ENCODE measurements at regions not wholly inside any gene's neighbourhood (a gene's known extent, or its start where the extent isn't known, plus 50 kb on each side); places are given as distances from the start of the nearest gene placed in this dataset.

DNA sequence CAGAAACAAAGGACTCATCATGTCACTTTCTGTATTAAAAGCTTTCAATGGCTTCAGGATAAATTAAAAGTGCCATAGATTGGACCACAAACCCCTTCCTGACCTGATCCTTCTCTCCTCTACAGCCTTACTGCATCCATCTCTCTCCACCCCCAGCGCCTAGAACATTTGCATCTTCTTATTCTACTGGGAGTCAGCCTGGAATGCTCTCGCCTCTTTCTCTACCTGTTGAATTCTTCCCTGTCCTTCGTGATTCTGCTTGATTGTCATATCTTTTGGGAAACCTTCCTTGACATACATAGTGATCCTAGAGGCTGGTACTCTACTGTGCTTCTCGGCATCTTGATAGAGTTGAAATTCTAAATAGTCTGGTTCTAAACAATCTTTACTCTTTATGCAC lies 332.0 kb upstream of the PBX1 start:
- no peak for TF ChIP-seq GTF2A2 (tag; IDR thresholded peaks at IDR 0.05)
- TF ChIP-seq TEAD2 (tag; IDR thresholded peaks at IDR 0.05): no peak
- no peak for TF ChIP-seq ATF7 (IDR thresholded peaks at IDR 0.05)
- no peak for TF ChIP-seq ZNF644 (tag; IDR thresholded peaks at IDR 0.05; ENCODE audit: low read depth)
- TF ChIP-seq EP300 (IDR thresholded peaks at IDR 0.05; ENCODE audit: low read length): no peak
- TF ChIP-seq, protein P1, sequence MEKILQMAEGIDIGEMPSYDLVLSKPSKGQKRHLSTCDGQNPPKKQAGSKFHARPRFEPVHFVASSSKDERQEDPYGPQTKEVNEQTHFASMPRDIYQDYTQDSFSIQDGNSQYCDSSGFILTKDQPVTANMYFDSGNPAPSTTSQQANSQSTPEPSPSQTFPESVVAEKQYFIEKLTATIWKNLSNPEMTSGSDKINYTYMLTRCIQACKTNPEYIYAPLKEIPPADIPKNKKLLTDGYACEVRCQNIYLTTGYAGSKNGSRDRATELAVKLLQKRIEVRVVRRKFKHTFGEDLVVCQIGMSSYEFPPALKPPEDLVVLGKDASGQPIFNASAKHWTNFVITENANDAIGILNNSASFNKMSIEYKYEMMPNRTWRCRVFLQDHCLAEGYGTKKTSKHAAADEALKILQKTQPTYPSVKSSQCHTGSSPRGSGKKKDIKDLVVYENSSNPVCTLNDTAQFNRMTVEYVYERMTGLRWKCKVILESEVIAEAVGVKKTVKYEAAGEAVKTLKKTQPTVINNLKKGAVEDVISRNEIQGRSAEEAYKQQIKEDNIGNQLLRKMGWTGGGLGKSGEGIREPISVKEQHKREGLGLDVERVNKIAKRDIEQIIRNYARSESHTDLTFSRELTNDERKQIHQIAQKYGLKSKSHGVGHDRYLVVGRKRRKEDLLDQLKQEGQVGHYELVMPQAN (IDR thresholded peaks at IDR 0.05; ENCODE audit: borderline replicate concordance): no peak
- no peak for TF ChIP-seq BRCA1 (IDR thresholded peaks at IDR 0.05)
- no peak for TF ChIP-seq BRCA1 (CRISPR knock-in tag; IDR thresholded peaks at IDR 0.05)
- TF ChIP-seq, protein P2, sequence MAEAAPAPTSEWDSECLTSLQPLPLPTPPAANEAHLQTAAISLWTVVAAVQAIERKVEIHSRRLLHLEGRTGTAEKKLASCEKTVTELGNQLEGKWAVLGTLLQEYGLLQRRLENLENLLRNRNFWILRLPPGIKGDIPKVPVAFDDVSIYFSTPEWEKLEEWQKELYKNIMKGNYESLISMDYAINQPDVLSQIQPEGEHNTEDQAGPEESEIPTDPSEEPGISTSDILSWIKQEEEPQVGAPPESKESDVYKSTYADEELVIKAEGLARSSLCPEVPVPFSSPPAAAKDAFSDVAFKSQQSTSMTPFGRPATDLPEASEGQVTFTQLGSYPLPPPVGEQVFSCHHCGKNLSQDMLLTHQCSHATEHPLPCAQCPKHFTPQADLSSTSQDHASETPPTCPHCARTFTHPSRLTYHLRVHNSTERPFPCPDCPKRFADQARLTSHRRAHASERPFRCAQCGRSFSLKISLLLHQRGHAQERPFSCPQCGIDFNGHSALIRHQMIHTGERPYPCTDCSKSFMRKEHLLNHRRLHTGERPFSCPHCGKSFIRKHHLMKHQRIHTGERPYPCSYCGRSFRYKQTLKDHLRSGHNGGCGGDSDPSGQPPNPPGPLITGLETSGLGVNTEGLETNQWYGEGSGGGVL (CRISPR knock-in tag; IDR thresholded peaks at IDR 0.05): no peak
- no peak for TF ChIP-seq TBP (optimal IDR thresholded peaks at IDR 0.05; ENCODE audit: low read depth, low read length)
- TF ChIP-seq SNIP1 (IDR thresholded peaks at IDR 0.05; ENCODE audit: low read depth): no peak

Measured in K562 (cell line).